ENCODE measurements at regions not wholly inside any gene's neighbourhood (a gene's known extent, or its start where the extent isn't known, plus 50 kb on each side); places are given as distances from the start of the nearest gene placed in this dataset.
"Not testable (repeated sequence)": the region's sequence is repeated elsewhere in the genome, so short reads cannot be mapped to it uniquely, and the experiment has no call there.

GRCh38 chr7:94706996-94707740, 51.2 kb upstream of the SGCE start:
- no peak for DNase-seq (ENCODE audit: low spot score)

DNA sequence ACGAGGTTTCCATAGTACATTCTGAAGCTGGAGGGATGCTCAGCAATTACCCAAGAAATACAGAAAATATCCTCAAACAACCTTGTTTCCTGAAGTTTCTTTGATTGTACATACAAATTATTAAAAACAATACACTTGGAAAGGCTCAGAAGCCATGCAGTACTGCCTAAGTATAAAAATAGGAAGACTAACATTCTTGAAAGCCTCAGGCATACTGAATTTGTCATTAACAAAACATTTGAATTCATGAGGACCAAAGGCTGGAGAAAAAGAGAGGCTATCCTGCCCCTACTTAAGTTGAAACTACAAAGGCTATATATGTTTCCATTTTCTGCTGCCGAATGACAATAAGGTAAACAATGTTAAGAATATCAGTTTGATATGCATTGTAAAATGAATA, 54.3 kb upstream of the SGCE start:
- no peak for DNase-seq (ENCODE audit: low spot score)

DNA sequence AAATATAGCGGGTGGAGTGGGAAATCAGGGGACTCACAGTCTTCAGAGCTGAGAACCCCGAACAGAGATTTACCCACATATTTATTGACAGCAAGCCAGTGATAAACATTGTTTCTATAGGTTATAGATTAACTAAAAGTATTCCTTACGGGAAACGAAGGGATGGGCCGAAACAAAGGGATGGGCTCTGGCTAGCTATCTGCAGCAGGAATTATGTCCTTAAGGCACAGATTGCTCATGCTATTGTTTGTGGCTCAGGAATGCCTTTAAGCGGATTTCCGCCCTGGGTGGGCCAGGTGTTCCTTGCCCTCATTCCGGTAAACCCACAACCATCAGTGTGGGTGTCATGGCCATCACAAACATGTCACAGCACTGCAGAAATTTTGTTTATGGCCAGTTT, 66.4 kb upstream of the SGCE start:
- DNase-seq (ENCODE audit: low spot score), result not testable (repeated sequence)

DNA sequence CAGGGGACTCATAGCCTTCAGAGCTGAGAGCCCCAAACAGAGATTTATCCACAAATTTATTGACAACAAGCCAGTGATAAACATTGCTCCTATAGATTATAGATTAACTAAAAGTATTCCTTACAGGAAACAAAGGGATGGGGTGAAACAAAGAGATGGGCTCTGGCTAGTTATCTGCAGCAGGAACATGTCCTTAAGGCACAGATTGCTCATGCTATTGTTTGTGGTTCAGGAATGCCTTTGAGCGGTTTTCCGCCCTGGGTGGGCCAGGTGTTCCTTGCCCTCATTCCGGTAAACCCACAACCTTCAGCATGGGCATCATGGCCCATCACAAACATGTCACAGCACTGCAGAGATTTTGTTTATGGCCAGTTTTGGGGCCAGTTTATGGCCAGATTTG, 73.0 kb upstream of the SGCE start:
- DNase-seq (ENCODE audit: low spot score), result not testable (repeated sequence)

- DNase-seq (ENCODE audit: low spot score), result no peak
Measured at GRCh38 chr7:94738071-94738470, 82.1 kb upstream of the SGCE start.

DNA sequence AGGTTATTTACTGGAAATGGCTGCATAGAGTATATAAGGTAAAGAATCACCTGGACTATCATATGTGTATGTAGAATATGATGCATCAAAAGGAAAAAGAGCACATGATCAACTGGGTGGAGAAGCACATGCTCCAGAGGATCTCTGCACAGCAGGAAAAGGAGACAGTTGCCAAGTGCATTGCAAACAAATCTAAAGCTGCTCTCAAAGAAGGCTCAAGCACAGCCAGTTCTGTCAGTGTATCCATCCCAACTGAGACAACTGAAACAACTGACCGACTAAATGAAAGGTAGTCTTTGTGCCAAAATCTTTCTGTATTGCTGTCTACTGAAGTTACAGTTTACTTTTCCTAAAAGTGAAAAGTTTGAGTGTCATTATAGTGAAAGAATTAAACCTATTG, 83.2 kb upstream of the SGCE start:
- no peak for DNase-seq (ENCODE audit: low spot score)

- no peak for DNase-seq (ENCODE audit: low spot score)
Measured at GRCh38 chr7:94740509-94740908, 84.6 kb upstream of the SGCE start.

- no peak for DNase-seq (ENCODE audit: low spot score)
Measured at GRCh38 chr7:94741179-94741578, 85.2 kb upstream of the SGCE start.

GRCh38 chr7:94748376-94748775, 92.4 kb upstream of the SGCE start:
- no peak for DNase-seq (ENCODE audit: low spot score)

DNA sequence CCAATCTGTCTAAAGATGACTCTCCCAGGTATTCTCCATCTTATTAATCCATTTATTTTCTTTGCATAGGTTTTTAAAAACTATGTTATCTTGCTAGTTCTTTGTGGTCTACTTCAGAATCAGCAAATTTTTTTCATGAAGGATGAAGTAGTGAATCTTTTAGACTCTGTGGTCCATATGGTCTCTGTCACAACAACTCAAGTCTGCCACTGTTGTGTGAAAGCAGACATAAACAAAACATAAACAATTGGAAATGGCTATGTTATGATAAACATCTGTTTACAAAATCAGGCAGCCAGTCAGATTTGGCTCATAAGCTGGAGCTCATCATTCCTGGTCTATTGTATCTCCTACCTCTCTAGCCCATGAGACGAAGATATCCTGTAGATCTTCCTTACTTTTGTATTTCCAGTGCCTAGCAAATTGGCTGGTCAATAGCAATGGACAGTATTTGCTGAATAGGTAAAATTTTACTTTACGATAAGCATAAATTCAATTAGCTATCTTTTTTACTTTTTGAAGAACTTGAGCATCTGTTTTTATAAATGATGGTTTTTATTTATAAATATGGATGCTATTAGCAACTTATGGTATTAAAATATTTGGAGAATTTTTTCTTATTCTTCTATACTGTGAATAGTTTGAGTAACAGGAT, 104.6 kb upstream of the SGCE start:
- DNase-seq (ENCODE audit: low spot score), result no peak

DNA sequence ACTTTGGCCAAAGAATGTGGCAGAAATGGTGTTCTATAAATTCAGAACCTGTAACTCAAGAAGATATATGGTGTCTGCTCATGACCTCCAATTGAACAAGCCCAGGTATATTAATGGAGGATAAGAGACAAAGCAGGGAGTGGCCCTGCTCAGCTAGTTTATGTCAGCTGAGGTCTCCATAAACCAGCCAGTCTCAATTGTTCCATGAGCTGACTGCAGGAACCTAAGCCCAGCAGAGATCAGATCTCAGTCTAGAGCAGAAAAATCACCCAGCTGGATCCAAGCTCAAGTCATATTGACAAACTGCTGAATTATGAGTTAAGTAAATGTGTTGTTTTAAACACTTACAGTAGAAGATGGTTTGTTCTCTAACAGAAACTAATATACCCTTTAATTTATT, 105.5 kb upstream of the SGCE start:
- DNase-seq (ENCODE audit: low spot score), result no peak

- no peak for DNase-seq (ENCODE audit: low spot score)
Measured at GRCh38 chr7:94763268-94763667, 107.3 kb upstream of the SGCE start.

- no peak for DNase-seq (ENCODE audit: low spot score)
Measured at GRCh38 chr7:94769724-94770123, 113.8 kb upstream of the SGCE start.

GRCh38 chr7:94778711-94779459, 123.0 kb upstream of the SGCE start:
- DNase-seq (ENCODE audit: low spot score), result peak; percentile 8

GRCh38 chr7:94779861-94780260, 123.9 kb upstream of the SGCE start:
- DNase-seq (ENCODE audit: low spot score), result no peak

- DNase-seq (ENCODE audit: low spot score), result no peak
Measured at GRCh38 chr7:94781236-94781635, 125.3 kb upstream of the SGCE start.

DNA sequence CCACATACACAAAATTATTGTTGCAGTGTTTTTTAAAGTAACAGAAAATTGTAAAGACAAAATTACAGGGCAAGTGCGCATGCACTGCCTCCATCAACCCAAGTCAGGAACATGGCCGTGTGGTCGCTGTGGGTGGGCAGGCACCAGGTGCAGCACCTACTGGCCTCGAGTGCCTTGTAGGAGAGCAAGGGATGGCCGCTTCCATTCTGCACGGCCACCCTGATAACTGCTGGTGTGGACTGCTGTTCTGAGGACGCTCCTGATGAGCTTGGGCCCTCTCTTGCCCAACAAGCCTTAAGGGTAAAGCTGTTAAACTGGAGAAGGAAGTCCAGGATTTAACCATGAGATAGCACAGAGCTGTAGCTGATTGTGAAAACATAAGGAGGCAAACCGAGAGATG, 124.6 kb upstream of the PPP1R9A start:
- DNase-seq (ENCODE audit: low spot score), result no peak

- DNase-seq (ENCODE audit: low spot score), result no peak
Measured at GRCh38 chr7:94787285-94787684, 120.1 kb upstream of the PPP1R9A start.

- not testable (repeated sequence) for DNase-seq (ENCODE audit: low spot score)
Measured at GRCh38 chr7:94788378-94788777, 119.0 kb upstream of the PPP1R9A start.

GRCh38 chr7:94792241-94792640, 115.2 kb upstream of the PPP1R9A start:
- no peak for DNase-seq (ENCODE audit: low spot score)

DNA sequence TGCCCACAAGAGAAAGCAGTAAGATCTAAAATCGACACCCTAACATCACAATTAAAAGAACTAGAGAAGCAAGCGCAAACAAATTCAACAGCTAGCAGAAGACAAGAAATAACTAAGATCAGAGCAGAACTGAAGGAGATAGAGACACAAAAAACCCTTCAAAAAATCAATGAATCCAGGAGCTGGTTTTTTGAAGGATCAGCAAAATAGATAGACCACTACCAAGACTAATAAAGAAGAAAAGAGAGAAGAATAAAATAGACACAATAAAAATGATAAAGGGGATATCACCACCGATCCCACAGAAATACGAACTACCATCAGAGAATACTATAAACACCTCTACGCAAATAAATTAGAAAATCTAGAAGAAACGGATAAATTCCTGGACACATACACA, 110.0 kb upstream of the PPP1R9A start:
- DNase-seq (ENCODE audit: low spot score), result not testable (repeated sequence)

DNA sequence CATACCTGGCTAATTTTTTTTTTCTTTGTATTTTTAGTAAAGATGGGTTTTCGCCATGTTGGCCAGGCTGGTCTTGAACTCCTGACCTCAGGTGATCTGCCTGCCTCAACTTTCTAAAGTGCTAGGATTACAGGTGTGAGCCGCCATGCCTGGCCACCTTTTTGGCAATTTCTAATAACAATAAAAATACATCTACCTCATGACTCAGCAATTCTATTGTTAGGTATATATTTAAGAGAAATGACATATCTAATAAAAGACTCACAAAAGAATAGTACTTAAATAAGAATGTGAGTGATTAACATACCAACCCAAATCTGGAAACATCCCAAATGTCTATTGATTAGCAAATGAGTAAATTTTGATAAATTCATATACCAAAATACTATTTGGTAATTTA, 103.6 kb upstream of the PPP1R9A start:
- no peak for DNase-seq (ENCODE audit: low spot score)

DNA sequence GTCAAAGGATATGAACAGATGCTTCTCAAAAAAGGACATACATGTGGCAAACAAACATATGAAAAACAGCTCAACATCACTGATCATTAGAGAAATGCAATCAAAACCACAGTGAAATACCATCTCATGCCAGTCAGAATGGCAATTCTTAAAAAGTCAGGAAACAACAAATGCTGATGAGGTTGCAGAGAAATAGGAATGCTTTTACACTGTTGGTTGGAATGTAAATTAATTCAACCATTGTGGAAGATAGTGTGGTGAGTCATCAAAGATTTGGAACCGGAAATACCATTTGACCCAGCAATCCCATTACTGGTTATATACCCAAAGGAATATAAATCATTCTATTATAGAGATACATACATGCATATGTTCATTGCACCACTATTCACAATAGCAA, 98.7 kb upstream of the PPP1R9A start:
- DNase-seq (ENCODE audit: low spot score), result not testable (repeated sequence)

Measured in Ammon's horn (tissue), 1 donor.